B cell (primary cell): ENCODE measurements at regions not wholly inside any gene's neighbourhood (a gene's known extent, or its start where the extent isn't known, plus 50 kb on each side); places are given as distances from the start of the nearest gene placed in this dataset.

Source experiments
- CTCF ChIP-seq: fragments of 200-600 bp; IDR thresholded peaks from one replicate; pipeline ENCODE4 v1.8.0; 2022; ENCODE audit warnings: antibody characterized with exemption, mild to moderate bottlenecking
- EZH2 ChIP-seq: IDR thresholded peaks from 2 replicates; pipeline ENCODE4 v1.6.1; 2012; ENCODE audit warnings: borderline replicate concordance, low read depth, mild to moderate bottlenecking, moderate library complexity, low read length; ENCODE audit not compliant: insufficient read depth, poor library complexity, severe bottlenecking

GRCh38 chr1:198955085-198955484 lies 316.2 kb downstream of the PTPRC start:
- no peak for TF ChIP-seq CTCF
- no peak for TF ChIP-seq EZH2
